HepG2 (cell line): ENCODE measurements at regions not wholly inside any gene's neighbourhood (a gene's known extent, or its start where the extent isn't known, plus 50 kb on each side); places are given as distances from the start of the nearest gene placed in this dataset.
A peak's percentile ranks its signal among the peaks of the same experiment; 100 is the strongest.

ENCODE experiments used
- ATAC-seq: fragments of 200-7000 bp; cut with Tn5 transposase; 3 replicates; pipeline ENCODE4 v1.9.1; 2020; ENCODE audit warnings: mild to moderate bottlenecking, moderate library complexity
- BruUV-seq: library from RNA; stranded (reverse); fragments of 400-500 nt; replicated peaks from 2 replicates; lab custom pipeline; 2021; lab: Mats Ljungman, UMichigan
- CTCF ChIA-PET: fragments of 300-600 bp; formaldehyde crosslinking; extraction: SDS; loops from one replicate; lab custom pipeline; 2021; ENCODE audit warnings: low total read pairs, inconsistent platforms, low intra/inter-chr PET ratio; lab: Yijun Ruan, JAX
- POLR2A ChIA-PET: fragments of 350-600 bp; sonication (Branson Sonifier 250); formaldehyde crosslinking; loops from one replicate; lab custom pipeline; 2020; ENCODE audit warnings: antibody characterized with exemption, inconsistent platforms; lab: Yijun Ruan, JAX
- DNase-seq: peaks from one replicate; pipeline ENCODE4 v3.0.0-alpha.2; 2015; ENCODE audit warnings: low spot score
- FAIRE-seq: peaks from 3 replicates; lab custom pipeline; 2011; peaks lifted over from hg19 to GRCh38; lab: Jason Lieb, UNC
- H2AFZ ChIP-seq: one replicate; pipeline ENCODE4 v1.6.1; 2011; ENCODE audit warnings: low read length, inconsistent platforms
- H3K27ac ChIP-seq: fragments of 300-600 bp; 3 replicates; pipeline ENCODE4 v1.8.0; 2011; ENCODE audit warnings: mixed run types, mild to moderate bottlenecking, mixed read lengths, low read length, inconsistent platforms; ENCODE audit not compliant: insufficient read depth; ENCODE audit errors: extremely low read length
- H3K27me3 ChIP-seq, 2 experiments: fragments of 200-600 bp in 1 of 2; 2 replicates in 1 of 2; 3 replicates in 1 of 2; pipeline versions ENCODE4 v1.6.0 to v1.8.0; 2011; ENCODE audit warnings: low read length in 2 of 2, mild to moderate bottlenecking in 2 of 2, moderate library complexity in 2 of 2, inconsistent platforms in 1 of 2; ENCODE audit not compliant: insufficient read depth in 2 of 2, control insufficient read depth in 1 of 2
- H3K36me3 ChIP-seq, 2 experiments: fragments of 200-600 bp in 1 of 2; replicated peaks in 1 of 2; 2 replicates in 1 of 2; 3 replicates in 1 of 2; pipeline versions ENCODE4 v1.5.1 to v1.8.0; 2011; ENCODE audit warnings: low read length in 2 of 2, inconsistent platforms in 1 of 2; ENCODE audit not compliant: insufficient read depth in 2 of 2, control insufficient read depth in 1 of 2
- H3K4me1 ChIP-seq: 2 replicates; pipeline ENCODE4 v1.5.1; 2012; ENCODE audit warnings: low read length, inconsistent platforms; ENCODE audit not compliant: insufficient read depth
- H3K4me2 ChIP-seq: 2 replicates; pipeline ENCODE4 v1.6.0; 2011; ENCODE audit warnings: low read depth, low read length, inconsistent platforms
- H3K4me3 ChIP-seq, 3 experiments: fragments of 200-600 bp in 1 of 3; sonication (generic), shearing (Covaris generic) in 1 of 3; replicated peaks in 1 of 3; 2 replicates each; pipeline ENCODE4 v1.5.1; 2011 to 2016; ENCODE audit warnings: low read length in 3 of 3, inconsistent platforms in 2 of 3, low read depth in 2 of 3, mild to moderate bottlenecking in 2 of 3, control low read depth in 1 of 3, mixed read lengths in 1 of 3; ENCODE audit not compliant: insufficient read depth in 1 of 3
- H3K79me2 ChIP-seq: one replicate; pipeline ENCODE4 v1.6.1; 2011; ENCODE audit warnings: low read length, inconsistent platforms; ENCODE audit not compliant: insufficient read depth
- H3K9ac ChIP-seq: 2 replicates; pipeline ENCODE4 v1.6.0; 2011; ENCODE audit warnings: mild to moderate bottlenecking, low read depth, low read length, inconsistent platforms; ENCODE audit not compliant: insufficient read depth
- H3K9me3 ChIP-seq: 2 replicates; pipeline ENCODE4 v1.5.1; 2012; ENCODE audit warnings: mild to moderate bottlenecking, low read length
- H4K20me1 ChIP-seq: 2 replicates; pipeline ENCODE4 v1.6.0; 2011; ENCODE audit warnings: inconsistent platforms, mild to moderate bottlenecking, low read length, moderate library complexity; ENCODE audit not compliant: insufficient read depth
- ATF7 ChIP-seq, 2 experiments: fragments of 450-650 bp in 1 of 2; sonication (generic) in 1 of 2; formaldehyde crosslinking in 1 of 2; IDR thresholded peaks; 2 replicates each; pipeline versions ENCODE4 v1.4.0 to v1.6.1; 2016 to 2020; ENCODE audit warnings: antibody characterized with exemption in 1 of 2, mild to moderate bottlenecking in 1 of 2, missing genetic modification reagents in 1 of 2
- IKZF1 ChIP-seq: fragments of 450-650 bp; IDR thresholded peaks from 2 replicates; pipeline ENCODE4 v1.7.1; 2016
- MXD3 ChIP-seq: IDR thresholded peaks from 2 replicates; pipeline ENCODE4 v1.6.1; 2016; ENCODE audit warnings: mild to moderate bottlenecking, missing biosample characterization, missing genetic modification reagents
- PLRG1 ChIP-seq: fragments of 450-650 bp; conservative IDR thresholded peaks from 2 replicates; pipeline ENCODE4 v1.6.1; 2016
- TRIM24 ChIP-seq: sonication (generic); formaldehyde crosslinking; IDR thresholded peaks from 2 replicates; pipeline ENCODE4 v1.8.0; 2022; ENCODE audit warnings: mild to moderate bottlenecking, missing genetic modification reagents
- ZNF678 ChIP-seq: sonication (generic); formaldehyde crosslinking; IDR thresholded peaks from 2 replicates; pipeline ENCODE4 v1.4.0; 2020; ENCODE audit warnings: mild to moderate bottlenecking, missing genetic modification reagents
- WGBS: methylation state at CpG from one replicate; pipeline ENCODE4 v1.1.6; 2017; ENCODE audit warnings: low lambda C conversion rate; 5-methylcytosine and 5-hydroxymethylcytosine counted together
- in situ Hi-C: cut with HindIII; loops from 2 replicates; pipeline ENCODE4 v1.10.0; 2017; ENCODE audit warnings: low pct_unique_long_range_greater_than_20kb; ENCODE audit not compliant: extremely low pct_ligation_motif_present
- intact Hi-C: fragments of 100-400 bp; cut with micrococcal nuclease; formaldehyde crosslinking; loops from one replicate; pipeline ENCODE4 v1.10.0; 2022; ENCODE audit not compliant: unreplicated experiment
- TF ChIP-seq, protein P1 (sequence below): sonication (generic); formaldehyde crosslinking; IDR thresholded peaks from 2 replicates; pipeline ENCODE4 v1.5.1; 2020; ENCODE audit warnings: missing genetic modification reagents, mild to moderate bottlenecking, borderline replicate concordance
- TF ChIP-seq, protein P2 (sequence below): sonication (generic); formaldehyde crosslinking; IDR thresholded peaks from 2 replicates; pipeline ENCODE4 v1.8.1; 2023; ENCODE audit warnings: missing genetic modification reagents, inconsistent platforms, borderline replicate concordance

GRCh38 chr14:30299915-30300314 is 259.0 kb upstream of the G2E3 start:
- DNase-seq (no peak), ATAC-seq (no peak), FAIRE-seq (no peak)
- Histone ChIP-seq H3K4me3 (no peak overlapping the region), H3K4me2 (no peak overlapping the region), H3K4me1 (no peaks in the 10 kb centered on the region), H3K79me2 (no peaks in the 10 kb centered on the region), H3K27me3 (no peaks in the 10 kb centered on the region), H2AFZ (no peak overlapping the region), H3K9ac (no peak overlapping the region), H4K20me1 (no peaks in the 10 kb centered on the region), H3K36me3 (no peaks in the 10 kb centered on the region), H3K27ac (no peak overlapping the region), H3K9me3 (no peaks in the 10 kb centered on the region)
- WGBS, result 29% methylated on average over 8 of the region's 8 CpGs
- CTCF ChIA-PET, result no interaction called here
- BruUV-seq, result no TSS peak
- POLR2A ChIA-PET, result no interaction called here
- intact Hi-C loops, result no loop called here
- TF ChIP-seq, protein P1, sequence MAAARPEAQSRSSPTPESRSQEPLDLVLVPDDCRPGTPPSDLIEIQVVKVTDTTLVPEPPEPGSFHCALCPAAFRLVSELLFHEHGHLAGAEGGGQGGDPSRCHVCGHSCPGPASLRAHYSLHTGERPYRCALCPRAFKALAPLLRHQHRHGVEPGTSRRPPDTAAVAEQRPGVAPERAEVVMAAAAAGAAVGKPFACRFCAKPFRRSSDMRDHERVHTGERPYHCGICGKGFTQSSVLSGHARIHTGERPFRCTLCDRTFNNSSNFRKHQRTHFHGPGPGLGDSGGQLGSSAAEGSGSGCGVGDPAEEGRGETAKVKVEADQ (CRISPR knock-in tag), result no peak
- TF ChIP-seq, protein P2, sequence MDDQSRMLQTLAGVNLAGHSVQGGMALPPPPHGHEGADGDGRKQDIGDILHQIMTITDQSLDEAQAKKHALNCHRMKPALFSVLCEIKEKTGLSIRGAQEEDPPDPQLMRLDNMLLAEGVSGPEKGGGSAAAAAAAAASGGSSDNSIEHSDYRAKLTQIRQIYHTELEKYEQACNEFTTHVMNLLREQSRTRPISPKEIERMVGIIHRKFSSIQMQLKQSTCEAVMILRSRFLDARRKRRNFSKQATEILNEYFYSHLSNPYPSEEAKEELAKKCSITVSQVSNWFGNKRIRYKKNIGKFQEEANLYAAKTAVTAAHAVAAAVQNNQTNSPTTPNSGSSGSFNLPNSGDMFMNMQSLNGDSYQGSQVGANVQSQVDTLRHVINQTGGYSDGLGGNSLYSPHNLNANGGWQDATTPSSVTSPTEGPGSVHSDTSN (CRISPR knock-in tag), result no peak
- in situ Hi-C loops, result no loop called here

DNA sequence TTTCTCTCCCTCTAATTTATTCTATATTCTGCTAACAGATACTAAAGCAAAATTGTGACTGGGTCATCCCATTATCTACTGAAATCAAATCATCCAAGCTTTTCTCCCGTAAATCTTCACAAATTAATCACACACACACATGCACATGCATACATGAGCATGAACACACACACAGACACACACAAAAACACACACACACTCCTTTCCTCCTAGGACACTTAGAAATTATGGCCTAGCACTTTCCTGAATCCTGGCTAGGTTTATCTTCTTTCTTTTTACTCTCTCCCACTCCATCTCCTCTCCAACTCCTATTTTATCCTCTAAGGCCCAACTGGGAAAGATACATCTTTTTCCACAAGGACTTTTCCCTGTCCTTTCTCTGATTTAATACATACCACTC is 255.6 kb upstream of the G2E3 start:
- intact Hi-C loops (no loop called here), in situ Hi-C loops (no loop called here)
- H3K9me3 ChIP-seq, result no peaks in the 10 kb centered on the region
- H3K4me3 ChIP-seq, result no peak overlapping the region
- no peak for DNase-seq
- no peaks in the 10 kb centered on the region for H4K20me1 ChIP-seq
- no peak overlapping the region for H3K27ac ChIP-seq
- H3K36me3 ChIP-seq, result no peaks in the 10 kb centered on the region
- no peak overlapping the region for H3K9ac ChIP-seq
- TF ChIP-seq MXD3 (CRISPR knock-in tag) (no peak), PLRG1 (0 out of 2 replicates have a peak, but pooled peaks have one; percentile 69), IKZF1 (0 out of 2 replicates have a peak, but pooled peaks have one; percentile 66), TRIM24 (no peak), ATF7 (IDR thresholded peaks at IDR 0.05) (0 out of 2 replicates have a peak, but pooled peaks have one; percentile 24), ATF7 (CRISPR knock-in tag; IDR thresholded peaks at IDR 0.05) (no peak), ZNF678 (no peak)
- no peaks in the 10 kb centered on the region for H3K27me3 ChIP-seq
- H2AFZ ChIP-seq, result no peak overlapping the region
- no peaks in the 10 kb centered on the region for H3K4me1 ChIP-seq
- no TSS peak for BruUV-seq
- 1% methylated on average over 1 of the region's 1 CpG for WGBS
- H3K79me2 ChIP-seq, result no peaks in the 10 kb centered on the region
- peak; percentile 4 for FAIRE-seq
- ChIA-PET CTCF (no interaction called here), POLR2A (no interaction called here)
- no peak for ATAC-seq
- no peak overlapping the region for H3K4me2 ChIP-seq
